ENCODE measurements at regions not wholly inside any gene's neighbourhood (a gene's known extent, or its start where the extent isn't known, plus 50 kb on each side); places are given as distances from the start of the nearest gene placed in this dataset.

DNA sequence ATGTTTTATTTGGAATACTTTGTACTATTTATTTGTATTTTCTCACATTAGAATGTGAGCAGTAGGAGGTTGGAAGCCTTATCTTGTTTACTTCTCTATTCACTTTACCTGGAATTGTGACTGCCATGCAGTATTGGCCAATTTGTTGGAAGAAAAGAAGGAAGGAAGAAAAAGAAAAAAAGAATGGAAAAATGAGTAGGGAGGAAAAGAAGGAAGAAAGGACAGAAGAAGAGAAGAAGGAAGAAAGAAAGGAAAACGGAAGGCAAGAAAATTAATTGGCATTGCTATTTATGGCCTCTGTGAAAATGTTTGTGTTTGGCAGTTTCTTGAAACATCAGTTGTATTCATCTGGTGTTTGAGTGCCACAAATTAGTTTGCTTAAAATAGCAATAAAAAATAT is 575.2 kb upstream of the ZNF608 start:
- no peak overlapping the region for H3K27ac Mint-ChIP-seq
- Histone ChIP-seq H3K4me3 (ENCODE audit: low read length) (no peak overlapping the region), H3K4me1 (ENCODE audit: control insufficient read depth, insufficient read depth, low read length) (no peaks in the 10 kb centered on the region), H3K9me3 (ENCODE audit: control insufficient read depth, insufficient read depth, low read length) (no peaks in the 10 kb centered on the region), H3K27ac (ENCODE audit: low read length) (no peak overlapping the region), H3K36me3 (ENCODE audit: control insufficient read depth, insufficient read depth, low read length) (no peaks in the 10 kb centered on the region), H3K27me3 (ENCODE audit: control insufficient read depth, insufficient read depth, low read length) (no peaks in the 10 kb centered on the region)
- H3K27me3 Mint-ChIP-seq (ENCODE audit: low read depth in 2 of 2), result no peaks in the 10 kb centered on the region
- H3K36me3 Mint-ChIP-seq, result no peaks in the 10 kb centered on the region
- TF ChIP-seq, protein P1, sequence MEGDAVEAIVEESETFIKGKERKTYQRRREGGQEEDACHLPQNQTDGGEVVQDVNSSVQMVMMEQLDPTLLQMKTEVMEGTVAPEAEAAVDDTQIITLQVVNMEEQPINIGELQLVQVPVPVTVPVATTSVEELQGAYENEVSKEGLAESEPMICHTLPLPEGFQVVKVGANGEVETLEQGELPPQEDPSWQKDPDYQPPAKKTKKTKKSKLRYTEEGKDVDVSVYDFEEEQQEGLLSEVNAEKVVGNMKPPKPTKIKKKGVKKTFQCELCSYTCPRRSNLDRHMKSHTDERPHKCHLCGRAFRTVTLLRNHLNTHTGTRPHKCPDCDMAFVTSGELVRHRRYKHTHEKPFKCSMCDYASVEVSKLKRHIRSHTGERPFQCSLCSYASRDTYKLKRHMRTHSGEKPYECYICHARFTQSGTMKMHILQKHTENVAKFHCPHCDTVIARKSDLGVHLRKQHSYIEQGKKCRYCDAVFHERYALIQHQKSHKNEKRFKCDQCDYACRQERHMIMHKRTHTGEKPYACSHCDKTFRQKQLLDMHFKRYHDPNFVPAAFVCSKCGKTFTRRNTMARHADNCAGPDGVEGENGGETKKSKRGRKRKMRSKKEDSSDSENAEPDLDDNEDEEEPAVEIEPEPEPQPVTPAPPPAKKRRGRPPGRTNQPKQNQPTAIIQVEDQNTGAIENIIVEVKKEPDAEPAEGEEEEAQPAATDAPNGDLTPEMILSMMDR (IDR thresholded peaks at IDR 0.05), result no peak
- no peaks in the 10 kb centered on the region for H3K9me3 Mint-ChIP-seq
- DNase-seq, result no peak
- WGBS (ENCODE audit: insufficient coverage), result 86% methylated on average over 1 of the region's 1 CpG
- intact Hi-C loops (cut with micrococcal nuclease), result no loop called here
- no peaks in the 10 kb centered on the region for H3K4me1 Mint-ChIP-seq
- no peak for ATAC-seq
- H3K4me3 Mint-ChIP-seq, result no peak overlapping the region

- H3K27ac ChIP-seq (ENCODE audit: low read length), result no peak overlapping the region
- H3K4me3 Mint-ChIP-seq, result no peak overlapping the region
- no peaks in the 10 kb centered on the region for H3K36me3 ChIP-seq (ENCODE audit: control insufficient read depth, insufficient read depth, low read length)
- no peaks in the 10 kb centered on the region for H3K27me3 Mint-ChIP-seq (ENCODE audit: low read depth in 2 of 2)
- no peaks in the 10 kb centered on the region for H3K4me1 Mint-ChIP-seq
- no peak overlapping the region for H3K27ac Mint-ChIP-seq
- H3K4me1 ChIP-seq (ENCODE audit: control insufficient read depth, insufficient read depth, low read length), result no peaks in the 10 kb centered on the region
- no peak for DNase-seq
- WGBS (ENCODE audit: insufficient coverage), result no CpG with 5 or more reads among the region's 2 CpGs
- intact Hi-C loops (cut with micrococcal nuclease), result no loop called here
- H3K9me3 ChIP-seq (ENCODE audit: control insufficient read depth, insufficient read depth, low read length), result no peaks in the 10 kb centered on the region
- H3K4me3 ChIP-seq (ENCODE audit: low read length), result no peak overlapping the region
- no peaks in the 10 kb centered on the region for H3K9me3 Mint-ChIP-seq
- TF ChIP-seq, protein P1 (IDR thresholded peaks at IDR 0.05), result no peak
- no peaks in the 10 kb centered on the region for H3K27me3 ChIP-seq (ENCODE audit: control insufficient read depth, insufficient read depth, low read length)
- ATAC-seq, result no peak
- H3K36me3 Mint-ChIP-seq, result no peaks in the 10 kb centered on the region
These were observed 577.2 kb upstream of the ZNF608 start for GRCh38 chr5:125323613-125324012.

DNA sequence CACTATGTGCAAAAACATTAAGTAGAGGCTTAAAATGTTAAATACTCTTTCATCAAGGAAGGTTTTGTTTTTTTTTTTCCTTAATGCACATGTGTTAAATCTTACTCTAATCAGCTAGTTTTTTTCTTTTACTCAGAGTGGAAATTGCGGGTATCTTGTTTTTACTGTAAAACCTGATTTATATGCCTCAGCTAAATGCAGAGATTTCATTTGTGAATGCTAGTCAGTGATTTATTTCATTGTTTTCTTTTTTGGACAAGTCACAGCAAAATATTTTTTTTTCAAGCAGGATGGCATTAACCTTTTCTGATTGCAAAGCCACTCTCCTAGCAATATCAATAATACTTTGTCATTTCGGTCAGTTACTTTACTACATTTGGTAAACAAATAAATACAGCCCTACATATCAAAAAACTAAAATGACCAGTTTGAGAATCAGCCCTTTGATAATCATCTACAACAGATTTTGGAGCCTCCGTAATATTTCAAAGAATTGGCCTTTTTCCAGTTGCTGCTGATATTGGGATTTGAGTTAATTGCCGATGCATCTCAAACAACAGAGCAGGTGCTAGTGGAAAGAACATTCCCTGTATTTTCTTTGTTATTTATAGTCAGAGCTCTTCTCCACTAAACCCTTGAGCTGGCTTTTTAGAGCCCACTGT is 579.2 kb upstream of the ZNF608 start:
- DNase-seq (no peak), ATAC-seq (no peak)
- H3K36me3 Mint-ChIP-seq, result no peaks in the 10 kb centered on the region
- Histone ChIP-seq H3K4me1 (ENCODE audit: control insufficient read depth, insufficient read depth, low read length) (no peaks in the 10 kb centered on the region), H3K4me3 (ENCODE audit: low read length) (no peak overlapping the region), H3K27me3 (ENCODE audit: control insufficient read depth, insufficient read depth, low read length) (no peaks in the 10 kb centered on the region), H3K36me3 (ENCODE audit: control insufficient read depth, insufficient read depth, low read length) (no peaks in the 10 kb centered on the region), H3K27ac (ENCODE audit: low read length) (no peak overlapping the region), H3K9me3 (ENCODE audit: control insufficient read depth, insufficient read depth, low read length) (no peaks in the 10 kb centered on the region)
- H3K27ac Mint-ChIP-seq, result no peak overlapping the region
- intact Hi-C loops (cut with micrococcal nuclease), result no loop called here
- TF ChIP-seq, protein P1 (IDR thresholded peaks at IDR 0.05), result no peak
- no peaks in the 10 kb centered on the region for H3K4me1 Mint-ChIP-seq
- 95% methylated on average over 2 of the region's 4 CpGs for WGBS (ENCODE audit: insufficient coverage)
- H3K4me3 Mint-ChIP-seq, result no peak overlapping the region
- H3K27me3 Mint-ChIP-seq (ENCODE audit: low read depth in 2 of 2), result no peaks in the 10 kb centered on the region
- no peaks in the 10 kb centered on the region for H3K9me3 Mint-ChIP-seq

DNA sequence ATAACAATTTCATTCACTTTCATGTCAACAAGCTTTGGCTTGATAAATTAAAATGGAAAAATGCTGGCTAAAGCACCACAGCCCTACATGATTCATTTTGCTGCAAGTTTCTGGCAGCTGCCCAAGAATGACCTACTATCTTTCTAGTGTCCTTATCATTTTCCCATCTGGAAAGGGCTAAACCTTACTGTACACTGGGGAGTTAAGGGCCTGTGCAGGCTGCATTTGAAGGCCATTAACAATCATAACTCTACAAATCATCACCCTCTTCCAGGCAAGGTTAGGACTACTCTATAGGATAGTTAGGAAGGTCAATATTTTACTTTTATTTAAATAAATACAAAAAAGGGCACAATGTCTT is 579.7 kb upstream of the ZNF608 start:
- Mint-ChIP-seq H3K9me3 (no peaks in the 10 kb centered on the region), H3K36me3 (no peaks in the 10 kb centered on the region)
- TF ChIP-seq, protein P1 (IDR thresholded peaks at IDR 0.05), result no peak

More for the DNA sequence above, 579.7 kb upstream of the ZNF608 start:
- Mint-ChIP-seq H3K4me3 (no peak overlapping the region), H3K27ac (no peak overlapping the region), H3K27me3 (ENCODE audit: low read depth in 2 of 2) (no peaks in the 10 kb centered on the region), H3K4me1 (no peaks in the 10 kb centered on the region)
- no peak for DNase-seq
- intact Hi-C loops (cut with micrococcal nuclease), result no loop called here
- H3K4me1 ChIP-seq (ENCODE audit: control insufficient read depth, insufficient read depth, low read length), result no peaks in the 10 kb centered on the region
- no peaks in the 10 kb centered on the region for H3K27me3 ChIP-seq (ENCODE audit: control insufficient read depth, insufficient read depth, low read length)
- no peaks in the 10 kb centered on the region for H3K9me3 ChIP-seq (ENCODE audit: control insufficient read depth, insufficient read depth, low read length)
- no peaks in the 10 kb centered on the region for H3K36me3 ChIP-seq (ENCODE audit: control insufficient read depth, insufficient read depth, low read length)
- no peak for ATAC-seq
- H3K27ac ChIP-seq (ENCODE audit: low read length), result no peak overlapping the region
- no peak overlapping the region for H3K4me3 ChIP-seq (ENCODE audit: low read length)

All from natural killer cell (primary cell).